K562 (cell line): ENCODE measurements at regions not wholly inside any gene's neighbourhood (a gene's known extent, or its start where the extent isn't known, plus 50 kb on each side); places are given as distances from the start of the nearest gene placed in this dataset.

Experiments
- ATAC-seq: fragments of 200-7000 bp; cut with Tn5 transposase; 3 replicates; pipeline ENCODE4 v1.9.1; 2020; ENCODE audit warnings: moderate library complexity
- BruUV-seq: library from RNA; stranded (reverse); fragments of 400-500 nt; replicated peaks from 2 replicates; lab custom pipeline; 2021; lab: Mats Ljungman, UMichigan
- CTCF ChIA-PET: fragments of 300-600 bp; formaldehyde crosslinking; extraction: SDS; loops from one replicate; lab custom pipeline; 2021; ENCODE audit warnings: low intra/inter-chr PET ratio; lab: Yijun Ruan, JAX
- POLR2A ChIA-PET: fragments of 300-600, 350-650 bp; sonication (Branson Sonifier 250); formaldehyde crosslinking; extraction: SDS; loops from one replicate; lab custom pipeline; 2021; ENCODE audit warnings: antibody characterized with exemption, inconsistent platforms; lab: Yijun Ruan, JAX
- DNase-seq, 4 experiments: peaks; one replicate each; pipeline versions ENCODE4 v3.0.0 to v3.0.0-alpha.2; 2011 to 2018; ENCODE audit warnings: low spot score in 3 of 4, mixed read lengths in 3 of 4; ENCODE audit errors: extremely low read depth in 1 of 4
- FAIRE-seq: peaks from 2 replicates; lab custom pipeline; 2011; peaks lifted over from hg19 to GRCh38; lab: Jason Lieb, UNC
- H2AFZ ChIP-seq: 2 replicates; pipeline ENCODE4 v1.6.0; 2011; ENCODE audit warnings: low read depth, low read length, control low read depth, inconsistent platforms
- H3K27ac ChIP-seq: fragments of 200-600 bp; 3 replicates; pipeline ENCODE4 v1.8.0; 2011; ENCODE audit warnings: low read depth, mild to moderate bottlenecking, control low read depth, inconsistent platforms, low read length, moderate library complexity, mixed read lengths; ENCODE audit errors: extremely low read depth
- H3K27me3 ChIP-seq, 2 experiments: fragments of 300-600 bp in 1 of 2; 2 replicates in 1 of 2; 3 replicates in 1 of 2; pipeline versions ENCODE4 v1.6.0 to v1.8.0; 2011; ENCODE audit warnings: inconsistent platforms in 2 of 2, low read length in 2 of 2, mild to moderate bottlenecking in 1 of 2, mixed read lengths in 1 of 2, moderate library complexity in 1 of 2; ENCODE audit not compliant: control insufficient read depth in 2 of 2, insufficient read depth in 2 of 2
- H3K36me3 ChIP-seq: fragments of 300-600 bp; 3 replicates; pipeline ENCODE4 v1.8.0; 2011; ENCODE audit warnings: mild to moderate bottlenecking, low read length, inconsistent platforms; ENCODE audit not compliant: control insufficient read depth, insufficient read depth
- H3K4me1 ChIP-seq, 2 experiments: fragments of 200-600 bp in 1 of 2; replicated peaks in 1 of 2; 2 replicates in 1 of 2; 3 replicates in 1 of 2; pipeline versions ENCODE4 v1.5.1 to v1.8.0; 2011; ENCODE audit warnings: inconsistent platforms in 2 of 2, low read length in 2 of 2, mild to moderate bottlenecking in 1 of 2, mixed read lengths in 1 of 2, moderate library complexity in 1 of 2; ENCODE audit not compliant: control insufficient read depth in 2 of 2, insufficient read depth in 2 of 2
- H3K4me2 ChIP-seq: 2 replicates; pipeline ENCODE4 v1.6.1; 2011; ENCODE audit warnings: low read length, control low read depth, inconsistent platforms, mixed read lengths; ENCODE audit not compliant: insufficient read depth
- H3K4me3 ChIP-seq: fragments of 200-600 bp; sonication (generic), shearing (Covaris generic); 2 replicates; pipeline ENCODE4 v1.5.1; 2016; ENCODE audit warnings: control low read depth, inconsistent platforms
- H3K79me2 ChIP-seq: fragments of 200-600 bp; 3 replicates; pipeline ENCODE4 v1.8.0; 2011; ENCODE audit warnings: low read length, inconsistent platforms; ENCODE audit not compliant: control insufficient read depth, insufficient read depth
- H3K9ac ChIP-seq, 2 experiments: 2 replicates each; pipeline versions ENCODE4 v1.6.0 to v1.6.1; 2011; ENCODE audit warnings: low read depth in 2 of 2, low read length in 2 of 2, control low read depth in 1 of 2, inconsistent platforms in 1 of 2, mild to moderate bottlenecking in 1 of 2, mixed read lengths in 1 of 2; ENCODE audit not compliant: insufficient read depth in 1 of 2
- H3K9me1 ChIP-seq: one replicate; pipeline ENCODE4 v1.6.0; 2011; ENCODE audit warnings: inconsistent platforms, mild to moderate bottlenecking, low read length, moderate library complexity; ENCODE audit not compliant: control insufficient read depth, insufficient read depth
- H3K9me3 ChIP-seq: replicated peaks from 2 replicates; pipeline ENCODE4 v1.5.1; 2011; ENCODE audit warnings: low read depth, low read length, inconsistent platforms; ENCODE audit not compliant: control insufficient read depth, insufficient read depth
- H4K20me1 ChIP-seq: replicated peaks from 2 replicates; pipeline ENCODE4 v1.6.1; 2011; ENCODE audit warnings: low read length, inconsistent platforms, mixed read lengths; ENCODE audit not compliant: control insufficient read depth, insufficient read depth
- BRD4 ChIP-seq: fragments of 200-600 bp; sonication (generic); IDR thresholded peaks from 2 replicates; pipeline ENCODE4 v1.6.1; 2017; ENCODE audit warnings: inconsistent platforms
- CREB3L1 ChIP-seq: fragments of 450-650 bp; IDR thresholded peaks from 2 replicates; pipeline ENCODE4 v1.6.1; 2014; ENCODE audit warnings: low read depth, mild to moderate bottlenecking, moderate library complexity, borderline replicate concordance
- DMBX1 ChIP-seq: fragments of 250-450 bp; sonication (Bioruptor Pico); IDR thresholded peaks from 2 replicates; pipeline ENCODE4 v1.8.0; 2022; ENCODE audit warnings: inconsistent platforms, mild to moderate bottlenecking, moderate library complexity, borderline replicate concordance
- GTF2A2 ChIP-seq: IDR thresholded peaks from 2 replicates; pipeline ENCODE4 v1.6.1; 2016; ENCODE audit warnings: mild to moderate bottlenecking, missing genetic modification characterization, missing compliant biosample characterization
- JUND ChIP-seq, 2 experiments: IDR thresholded peaks; 2 replicates in 1 of 2; 3 replicates in 1 of 2; pipeline ENCODE4 v1.6.1; 2011; ENCODE audit warnings: borderline replicate concordance in 2 of 2, low read depth in 2 of 2, low read length in 2 of 2, improper control_type of control experiment in 1 of 2, missing biosample characterization in 1 of 2, missing genetic modification characterization in 1 of 2, missing genetic modification reagents in 1 of 2
- NFRKB ChIP-seq: fragments of 450-650 bp; IDR thresholded peaks from 2 replicates; pipeline ENCODE4 v1.6.1; 2016; ENCODE audit warnings: low read depth
- PML ChIP-seq: IDR thresholded peaks from 2 replicates; pipeline ENCODE4 v1.6.1; 2012; ENCODE audit warnings: low read length, inconsistent platforms
- POLR2A ChIP-seq: fragments of 450-650 bp; conservative IDR thresholded peaks from 2 replicates; pipeline ENCODE4 v1.6.1; 2016
- RBFOX2 ChIP-seq: fragments of 200-400 bp; formaldehyde crosslinking; IDR thresholded peaks from 2 replicates; pipeline ENCODE4 v1.6.1; 2017; ENCODE audit warnings: low read depth, mild to moderate bottlenecking, low read length, moderate library complexity
- SLC30A9 ChIP-seq: fragments of 250-450 bp; sonication (Bioruptor Pico); IDR thresholded peaks from 2 replicates; pipeline ENCODE4 v1.8.0; 2022; ENCODE audit warnings: mild to moderate bottlenecking, moderate library complexity
- ZBTB17 ChIP-seq: fragments of 450-650 bp; formaldehyde crosslinking; IDR thresholded peaks from 2 replicates; pipeline ENCODE4 v1.4.0; 2020; ENCODE audit warnings: mild to moderate bottlenecking
- ZNF518B ChIP-seq: fragments of 250-450 bp; sonication (Bioruptor Pico); IDR thresholded peaks from 2 replicates; pipeline ENCODE4 v1.5.0; 2021; ENCODE audit warnings: mild to moderate bottlenecking, moderate library complexity
- WGBS: fragments of 100-300 bp; shearing (Covaris generic); methylation state at CpG from one replicate; pipeline ENCODE4 v1.1.6; 2016; ENCODE audit warnings: low coverage, mixed read lengths; ENCODE audit not compliant: insufficient coverage; ENCODE audit errors: missing lambda C conversion rate; 5-methylcytosine and 5-hydroxymethylcytosine counted together
- in situ Hi-C: fragments of 300-500 bp; cut with MboI; formaldehyde crosslinking; loops from 4 replicates; pipeline ENCODE4 v1.15.0; 2018; ENCODE audit warnings: inconsistent platforms, mixed read lengths
- intact Hi-C: fragments of 100-400 bp; cut with micrococcal nuclease; formaldehyde crosslinking; loops from 2 replicates; pipeline ENCODE4 v1.14.2; 2022
- TF ChIP-seq, protein P1 (sequence below): fragments of 200-800 bp; sonication (Bioruptor generic); IDR thresholded peaks from 2 replicates; pipeline ENCODE4 v1.6.1; 2017; ENCODE audit warnings: missing genetic modification characterization, missing compliant biosample characterization

- H3K9me3 ChIP-seq = no peaks in the 10 kb centered on the region
- TSS peak; percentile 93 for BruUV-seq
- CTCF ChIA-PET = no interaction called here
- in situ Hi-C loops = no loop called here
- ATAC-seq = no peak
- DNase-seq = no peak
- intact Hi-C loops = loop anchor here (1.0 kb wide), 1 partner anchor 55 kb away; no protein-coding TSS in a partner anchor
- H3K36me3 ChIP-seq = no peaks in the 10 kb centered on the region
- H2AFZ ChIP-seq = peak overlapping the region; percentile 94
- no peaks in the 10 kb centered on the region for H3K79me2 ChIP-seq
- 0 out of 2 replicates have a peak overlapping the region, but pooled peaks have one; percentile 10 for H3K4me3 ChIP-seq
- no peaks in the 10 kb centered on the region for H3K27me3 ChIP-seq
- 16% methylated on average over 2 of the region's 2 CpGs for WGBS
- H3K9me1 ChIP-seq = no peaks in the 10 kb centered on the region
- H3K27ac ChIP-seq = peak overlapping the region; percentile 92
- H4K20me1 ChIP-seq = no peaks in the 10 kb centered on the region
- FAIRE-seq = no peak
- peaks cover 18 to 56% of the 10 kb centered on the region in 2 experiments for H3K4me1 ChIP-seq
- H3K9ac ChIP-seq = peak overlapping the region in 1 of 2 experiments; percentile 76; a peak in 2 of 4 replicates
- POLR2A ChIA-PET = interaction anchor here (0.8 to 2.8 kb wide), 7 partner anchors 8 to 54 kb away, joined by 3 to 13 read pairs (median 4); no protein-coding TSS in a partner anchor
- H3K4me2 ChIP-seq = peak overlapping the region; percentile 84
- TF ChIP-seq PML (no peak), JUND (IDR thresholded peaks at IDR 0.05; ENCODE audit: borderline replicate concordance, low read depth, low read length) (no peak), JUND (tag; IDR thresholded peaks at IDR 0.05; ENCODE audit: borderline replicate concordance, low read depth, low read length) (no peak), SLC30A9 (CRISPR knock-in tag) (no peak), ZBTB17 (CRISPR knock-in tag) (0 out of 2 replicates have a peak, but pooled peaks have one; percentile 1), RBFOX2 (0 out of 2 replicates have a peak, but pooled peaks have one; percentile 2), CREB3L1 (no peak), POLR2A (no peak), NFRKB (peak; percentile 75; the same call in 1 of the 2 replicates), ZNF518B (CRISPR knock-in tag) (no peak), GTF2A2 (no peak), BRD4 (0 out of 2 replicates have a peak, but pooled peaks have one; percentile 10), DMBX1 (no peak)
- TF ChIP-seq, protein P1, sequence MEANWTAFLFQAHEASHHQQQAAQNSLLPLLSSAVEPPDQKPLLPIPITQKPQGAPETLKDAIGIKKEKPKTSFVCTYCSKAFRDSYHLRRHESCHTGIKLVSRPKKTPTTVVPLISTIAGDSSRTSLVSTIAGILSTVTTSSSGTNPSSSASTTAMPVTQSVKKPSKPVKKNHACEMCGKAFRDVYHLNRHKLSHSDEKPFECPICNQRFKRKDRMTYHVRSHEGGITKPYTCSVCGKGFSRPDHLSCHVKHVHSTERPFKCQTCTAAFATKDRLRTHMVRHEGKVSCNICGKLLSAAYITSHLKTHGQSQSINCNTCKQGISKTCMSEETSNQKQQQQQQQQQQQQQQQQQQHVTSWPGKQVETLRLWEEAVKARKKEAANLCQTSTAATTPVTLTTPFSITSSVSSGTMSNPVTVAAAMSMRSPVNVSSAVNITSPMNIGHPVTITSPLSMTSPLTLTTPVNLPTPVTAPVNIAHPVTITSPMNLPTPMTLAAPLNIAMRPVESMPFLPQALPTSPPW (CRISPR knock-in tag) = no peak
Measured at GRCh38 chr6:90457867-90458259, 129.0 kb downstream of the MAP3K7 start.
